GM18867 (cell line): ENCODE measurements at regions not wholly inside any gene's neighbourhood (a gene's known extent, or its start where the extent isn't known, plus 50 kb on each side); places are given as distances from the start of the nearest gene placed in this dataset.

Experiments used
- ATAC-seq: cut with Tn5 transposase; IDR thresholded peaks from one replicate; pipeline ENCODE4 v1.9.1; 2021; ENCODE audit warnings: mild to moderate bottlenecking, moderate library complexity; ENCODE audit not compliant: unreplicated experiment

DNA sequence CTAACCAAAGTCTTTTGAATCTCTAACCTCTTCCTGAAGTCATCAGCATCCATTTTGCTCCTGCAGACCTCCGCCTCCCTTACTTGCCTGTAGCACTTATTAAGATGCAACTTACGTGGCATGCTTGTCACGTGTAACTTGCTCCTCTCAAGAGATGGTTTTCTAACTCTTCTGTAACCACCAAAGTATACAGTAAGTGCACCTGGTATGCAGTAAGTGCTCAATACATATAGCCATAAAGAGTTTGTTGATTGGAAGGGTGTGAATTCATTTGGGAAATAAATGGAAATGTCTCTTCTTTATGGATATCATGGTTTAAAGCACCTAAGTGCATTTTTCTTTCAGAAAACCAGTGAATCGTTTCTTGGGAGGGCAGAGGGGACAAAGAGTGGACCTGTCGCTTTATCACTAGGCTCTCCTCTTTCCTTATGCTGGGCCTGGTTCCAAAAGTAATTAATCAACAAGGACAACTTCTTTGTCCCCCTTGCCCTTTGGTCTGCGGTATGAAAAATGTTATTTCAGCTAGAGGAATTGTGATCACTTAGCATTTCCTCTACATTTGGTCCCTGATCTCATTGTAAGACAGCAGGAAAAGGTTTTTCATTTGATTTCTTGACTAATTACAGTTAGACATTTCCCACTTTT, 370.0 kb upstream of the SPRED2 start:
- ATAC-seq = no peak

DNA sequence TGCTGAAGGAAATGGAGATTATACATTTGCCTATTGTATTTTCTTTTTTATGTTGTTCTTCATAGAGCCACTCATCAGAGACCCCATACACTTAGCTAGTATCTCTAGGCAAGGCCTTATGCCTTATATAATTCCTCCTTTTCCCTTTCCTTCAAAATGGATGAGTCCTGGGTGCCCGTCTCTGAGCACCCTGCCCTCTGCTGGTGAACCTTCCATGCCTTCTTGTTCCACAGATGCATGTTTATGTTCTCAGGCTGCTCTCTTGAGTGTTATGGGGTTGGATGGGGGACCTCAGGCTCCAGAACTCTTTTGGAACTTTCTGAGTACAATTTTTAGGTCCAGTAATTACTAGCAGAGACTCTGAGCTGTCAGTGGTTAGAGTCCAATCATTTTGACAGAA, 368.6 kb upstream of the SPRED2 start:
- ATAC-seq = no peak

DNA sequence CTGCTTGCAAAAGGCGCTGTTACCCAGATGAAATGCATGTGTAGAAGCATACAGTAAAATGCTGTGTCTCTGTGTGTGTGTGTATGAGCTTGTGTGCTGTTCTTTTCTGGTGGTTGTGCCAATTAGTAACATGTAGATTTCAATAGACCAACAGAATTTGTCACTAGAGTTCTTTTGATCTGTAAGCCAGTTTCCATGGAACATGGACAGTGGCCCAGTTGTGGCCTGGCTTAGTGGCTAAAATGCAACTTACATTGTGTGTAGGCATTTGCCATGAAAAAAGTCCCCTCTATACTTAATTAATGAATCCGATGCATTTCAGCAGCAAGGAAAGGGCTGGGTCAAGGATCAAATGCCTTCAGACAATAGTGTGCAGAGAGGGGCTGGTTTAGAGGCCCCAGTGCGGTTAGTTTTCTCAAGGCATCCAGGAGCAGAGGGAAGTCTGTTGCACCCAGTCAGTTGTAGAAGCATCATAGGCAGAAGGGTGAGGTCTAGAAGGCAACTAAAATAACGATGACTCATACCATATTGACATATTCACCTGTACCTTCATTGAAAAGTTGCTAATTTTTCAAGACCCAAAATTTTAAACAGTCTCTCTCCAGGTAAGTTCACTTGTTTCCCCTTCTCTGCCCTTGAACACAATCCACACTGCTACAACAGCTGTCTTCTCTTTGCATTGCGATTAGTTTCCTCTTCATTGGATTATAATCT, 366.9 kb upstream of the SPRED2 start:
- ATAC-seq = no peak

DNA sequence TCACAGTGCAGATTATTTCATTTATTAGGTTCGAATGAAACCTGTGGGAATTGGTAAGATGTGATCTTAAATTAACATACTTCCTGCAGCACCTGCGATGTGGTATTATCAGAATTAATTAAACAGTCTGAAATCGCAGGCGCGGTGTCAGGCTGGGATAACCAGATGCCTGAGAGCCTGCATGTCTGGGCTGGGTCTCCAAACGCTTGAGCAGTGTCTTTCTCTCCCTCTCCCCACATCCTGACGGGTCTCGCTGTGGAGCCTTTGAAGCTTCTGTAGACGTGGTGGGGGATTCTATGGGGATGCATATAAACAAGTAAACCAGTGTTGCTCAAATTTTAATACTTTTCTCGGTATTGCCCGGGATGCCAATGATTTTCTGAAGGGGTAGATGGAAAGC, 366.2 kb upstream of the SPRED2 start:
- no peak for ATAC-seq

DNA sequence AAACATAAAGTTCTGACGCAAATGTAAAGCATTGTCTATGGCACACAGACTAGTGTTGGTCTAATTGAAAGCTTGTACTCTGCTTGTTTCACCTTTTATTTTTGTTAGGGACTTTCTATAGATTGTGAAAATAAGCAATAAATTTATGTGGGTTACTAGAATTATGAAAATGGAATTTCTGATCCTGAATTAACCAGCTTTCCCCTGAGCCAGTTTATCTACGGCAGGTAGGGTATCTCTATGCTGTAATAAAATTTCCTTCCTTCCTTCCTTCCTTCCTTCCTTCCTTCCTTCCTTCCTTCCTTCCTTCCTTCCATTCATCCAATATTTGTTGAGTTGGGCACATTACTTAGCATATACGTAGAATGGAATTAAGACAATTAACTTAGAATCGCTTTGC, 362.6 kb upstream of the SPRED2 start:
- no peak for ATAC-seq

DNA sequence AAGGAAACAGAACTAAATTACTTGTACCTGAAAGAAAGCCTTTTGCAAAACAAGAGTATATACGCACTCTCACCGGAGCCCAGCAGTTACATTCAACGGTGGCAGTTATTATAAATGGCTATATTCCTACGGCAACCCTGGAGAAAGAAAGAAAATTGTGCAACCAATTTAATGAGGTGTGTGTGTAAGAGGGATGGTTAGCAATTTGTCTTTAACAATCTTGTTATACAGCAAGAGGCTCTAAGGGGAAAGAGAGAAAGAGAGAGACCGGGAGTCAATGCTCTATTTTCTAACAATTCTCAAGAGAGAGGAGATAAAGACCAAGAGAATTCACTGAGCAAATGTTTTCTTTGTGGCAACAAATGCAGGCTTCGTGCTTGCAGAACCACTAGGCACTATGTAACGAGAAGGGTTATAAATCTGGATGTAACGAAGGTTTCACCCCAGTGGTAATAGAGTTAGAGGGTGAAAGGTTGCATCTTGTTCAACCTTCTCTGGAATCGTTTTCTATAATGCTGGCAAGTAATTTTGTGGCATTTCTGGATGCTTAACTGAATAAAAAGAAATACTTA, 359.1 kb upstream of the SPRED2 start:
- no peak for ATAC-seq

DNA sequence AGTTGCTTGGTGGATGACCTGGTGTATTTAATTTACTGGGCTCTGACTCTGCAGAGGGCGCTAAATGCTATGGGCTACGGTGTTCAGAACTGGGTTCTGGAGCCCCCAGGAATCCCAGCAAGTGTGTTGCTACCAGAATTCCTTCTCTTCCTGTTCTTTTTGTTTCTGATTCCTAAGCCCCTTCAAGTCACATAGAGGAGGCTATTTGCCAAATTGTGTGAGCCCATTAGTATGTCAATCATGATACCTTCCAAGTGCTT, 358.2 kb upstream of the SPRED2 start:
- ATAC-seq = no peak

DNA sequence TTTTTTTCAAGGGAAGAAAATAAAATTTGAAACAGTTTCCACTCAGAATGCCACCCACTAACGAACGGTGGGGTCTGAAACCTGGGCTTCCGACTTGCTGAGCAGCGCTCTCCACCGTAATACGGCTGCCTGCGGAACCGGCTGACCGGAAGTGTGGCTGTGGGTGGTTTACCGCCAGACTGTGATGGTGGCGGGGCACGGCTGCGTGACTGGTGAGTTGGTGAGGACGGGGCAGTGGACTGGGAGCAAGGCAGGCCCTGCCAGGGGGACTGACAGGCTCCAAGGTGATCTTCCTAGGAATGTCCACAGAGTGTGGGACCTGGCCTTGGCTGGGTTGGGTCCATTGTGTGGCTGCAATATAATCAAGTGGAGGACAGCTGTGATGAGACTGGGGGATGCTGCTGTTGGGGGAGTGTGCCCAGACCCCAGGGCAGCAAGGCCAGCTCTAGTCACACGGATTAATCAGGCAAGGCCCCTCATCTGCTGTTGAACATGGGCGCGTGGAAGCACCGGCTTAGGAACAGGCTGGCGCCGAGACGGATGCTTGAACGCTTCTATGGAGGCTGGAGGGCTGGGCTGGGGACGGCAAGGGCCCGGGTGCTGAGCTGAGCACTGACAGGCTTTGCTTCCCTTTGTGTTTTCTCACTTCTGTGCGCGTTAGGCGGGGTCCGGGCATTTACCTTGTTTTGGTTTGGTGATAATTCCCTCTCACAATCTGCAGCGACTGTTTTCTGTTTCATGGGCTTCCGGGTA, 357.7 kb upstream of the SPRED2 start:
- no peak for ATAC-seq

DNA sequence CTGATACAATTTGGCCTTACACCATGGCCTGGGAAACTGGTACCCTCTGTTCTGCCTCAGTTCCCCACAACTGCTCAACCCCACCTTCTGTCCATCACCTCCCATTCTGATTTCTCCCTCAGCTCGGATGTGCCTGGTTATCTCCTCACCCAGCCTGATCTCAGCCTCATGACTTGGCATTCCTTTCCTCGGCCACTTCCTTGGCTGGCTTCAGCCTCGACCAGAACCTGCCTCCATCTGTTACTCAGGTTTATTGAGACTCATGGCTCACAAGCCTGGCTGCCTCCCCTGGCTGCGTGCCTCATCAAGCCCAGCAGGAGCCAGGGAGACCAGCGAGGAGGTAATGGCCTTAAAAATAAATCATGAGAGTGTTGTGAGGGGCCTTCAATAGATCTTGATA, 356.2 kb upstream of the SPRED2 start:
- no peak for ATAC-seq

DNA sequence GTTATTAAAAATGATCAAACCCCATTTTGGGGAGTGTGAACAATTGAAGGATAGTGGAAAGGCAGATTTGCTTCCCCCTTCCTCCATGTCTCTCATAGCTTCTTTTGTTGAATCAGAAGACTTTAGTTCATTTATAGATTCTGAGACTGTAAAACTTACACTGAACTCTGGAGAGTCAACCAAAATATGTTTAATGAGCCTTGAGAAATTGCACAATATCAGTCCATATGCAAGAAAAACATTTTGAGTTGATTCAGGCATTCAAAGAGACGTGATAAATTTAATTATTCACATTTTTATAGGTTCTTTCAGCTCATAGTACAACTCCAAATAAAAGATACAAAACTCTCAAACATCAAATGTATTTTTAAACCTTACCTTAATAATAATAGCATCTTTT, 354.4 kb upstream of the SPRED2 start:
- no peak for ATAC-seq

DNA sequence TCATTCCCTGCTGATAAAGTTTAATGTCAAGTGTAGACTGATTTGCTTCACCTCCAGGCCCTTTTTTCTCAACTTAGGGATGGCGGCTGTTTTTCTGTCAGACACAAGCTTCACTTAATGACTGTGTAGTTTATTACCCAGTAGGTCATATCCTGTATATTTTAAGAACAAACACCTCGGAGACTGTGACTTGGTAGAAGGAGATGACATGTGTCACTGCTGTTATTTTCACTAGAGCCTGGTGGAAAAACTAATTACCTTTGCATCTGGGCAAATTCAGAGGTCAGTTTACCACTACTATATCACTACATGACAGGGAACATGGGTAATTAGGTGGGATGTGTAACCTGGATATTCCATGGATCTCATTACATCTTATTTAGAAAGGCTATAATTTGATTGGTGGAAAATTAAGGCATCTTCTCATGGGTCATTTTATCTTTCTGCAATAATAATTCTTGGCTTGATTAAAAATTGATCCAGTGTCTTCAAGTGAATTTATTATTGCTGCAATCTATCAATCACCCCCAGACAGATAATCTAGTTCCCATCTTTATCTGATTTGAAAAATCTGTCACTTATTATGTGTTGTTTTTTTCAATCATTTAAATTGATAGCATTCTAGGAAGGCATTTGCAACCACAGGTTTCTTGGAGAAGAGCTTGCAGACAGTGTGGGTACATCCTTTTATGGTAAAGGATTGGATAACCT, 353.8 kb upstream of the SPRED2 start:
- no peak for ATAC-seq

DNA sequence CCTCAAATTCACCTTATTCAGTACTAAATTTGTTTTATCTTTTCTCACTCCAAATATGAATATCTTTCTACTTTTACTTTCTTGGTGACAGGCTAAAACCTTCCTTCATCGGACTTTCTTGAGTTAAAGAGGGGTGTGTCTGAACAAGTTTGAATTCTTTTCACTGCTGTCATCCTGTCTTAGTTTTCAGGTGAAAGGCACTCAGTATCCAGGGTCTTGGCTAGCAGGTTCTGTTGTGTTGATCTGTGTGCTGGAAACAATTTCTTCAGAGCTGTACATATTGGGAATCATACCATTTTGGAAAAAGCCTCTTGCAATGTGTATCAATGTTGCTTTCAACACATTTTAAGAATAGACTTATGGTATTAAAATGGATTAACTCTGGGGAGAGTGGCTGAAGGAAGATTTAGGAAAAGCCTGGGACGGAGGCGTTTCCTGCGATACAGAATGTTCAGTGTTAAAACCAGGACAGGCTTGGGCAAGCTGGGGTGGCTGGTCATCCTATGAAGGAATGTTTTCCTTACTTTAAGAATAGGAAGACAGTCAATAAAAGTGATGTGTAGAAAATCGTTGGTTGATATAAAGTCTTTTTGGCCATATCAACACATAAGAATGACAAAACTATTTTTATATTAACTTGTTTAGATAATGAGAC, 350.7 kb upstream of the SPRED2 start:
- ATAC-seq = no peak

DNA sequence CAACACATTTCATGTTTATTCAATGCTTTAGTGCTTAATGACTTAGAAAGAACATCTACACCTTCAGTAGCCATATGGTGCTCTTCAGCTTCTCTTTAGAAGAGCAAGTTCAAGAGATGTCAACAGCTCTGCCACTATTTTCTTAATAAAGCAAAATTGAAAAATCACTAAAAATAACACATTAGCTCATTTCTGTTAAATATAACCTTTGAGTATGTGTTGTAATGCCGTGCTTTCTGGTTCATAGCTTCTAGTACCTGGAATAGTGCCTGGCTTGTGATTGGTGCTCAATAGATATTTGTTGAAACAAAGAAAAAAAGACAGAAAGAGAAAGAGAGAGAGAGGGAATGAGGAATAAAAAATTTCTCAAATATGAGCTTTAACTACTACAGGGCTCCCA, 349.8 kb upstream of the SPRED2 start:
- ATAC-seq = no peak

DNA sequence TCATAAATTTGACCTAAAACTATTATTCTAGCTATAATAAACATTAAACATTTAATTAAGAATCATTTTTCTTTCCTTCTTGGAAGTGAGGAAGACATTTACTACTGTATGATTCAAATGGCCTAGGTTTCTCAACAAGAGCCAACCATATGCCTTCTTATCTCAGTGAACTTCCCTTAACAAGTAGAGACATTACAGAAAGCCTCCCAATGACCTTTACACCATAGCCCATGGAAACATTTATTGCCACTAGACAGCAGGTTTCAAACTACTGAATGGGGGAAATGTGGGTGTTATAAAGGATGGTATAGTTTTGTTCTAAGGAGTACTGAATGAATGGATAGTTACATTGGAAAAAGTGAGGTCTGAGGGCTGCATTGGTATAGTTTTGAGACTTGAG, 349.4 kb upstream of the SPRED2 start:
- ATAC-seq = no peak

DNA sequence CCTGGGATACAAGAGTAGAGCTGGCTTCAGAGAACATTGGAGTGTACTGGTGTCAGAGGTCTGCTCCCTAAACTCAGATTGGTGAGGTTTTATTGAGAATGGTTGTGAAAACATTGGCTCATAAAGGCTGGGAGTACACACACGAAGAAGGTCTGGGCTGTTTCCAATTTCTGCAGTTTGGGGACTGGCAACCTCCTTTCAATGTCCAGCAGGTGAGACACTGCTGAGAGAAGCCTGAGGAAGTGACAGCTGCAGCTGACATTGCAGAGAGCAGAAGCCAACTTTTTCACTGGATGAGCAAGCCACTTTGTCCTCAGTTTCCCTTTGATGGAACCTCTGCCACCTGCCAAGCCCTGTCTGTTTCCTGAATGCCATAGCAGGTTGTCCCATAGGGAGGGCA, 346.6 kb upstream of the SPRED2 start:
- ATAC-seq = no peak

DNA sequence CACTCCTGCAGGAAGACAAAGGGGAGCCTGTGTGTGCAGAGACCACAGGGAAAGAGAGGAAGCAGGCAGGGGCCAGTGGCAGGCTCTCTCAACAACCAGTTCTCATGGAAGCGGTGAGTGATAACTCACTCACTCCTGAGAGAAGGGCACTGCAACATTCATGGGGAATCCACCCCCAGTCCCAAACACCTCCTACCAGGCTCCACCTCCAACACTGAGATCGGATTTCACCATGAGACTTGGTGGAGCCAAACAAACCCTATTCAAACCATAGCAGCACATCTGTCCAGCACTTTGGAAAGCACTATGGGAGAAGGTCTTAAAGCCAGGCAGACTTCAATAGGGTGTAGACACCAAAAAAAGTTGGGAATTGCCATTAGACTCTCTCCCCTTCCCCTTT, 345.7 kb upstream of the SPRED2 start:
- no peak for ATAC-seq

DNA sequence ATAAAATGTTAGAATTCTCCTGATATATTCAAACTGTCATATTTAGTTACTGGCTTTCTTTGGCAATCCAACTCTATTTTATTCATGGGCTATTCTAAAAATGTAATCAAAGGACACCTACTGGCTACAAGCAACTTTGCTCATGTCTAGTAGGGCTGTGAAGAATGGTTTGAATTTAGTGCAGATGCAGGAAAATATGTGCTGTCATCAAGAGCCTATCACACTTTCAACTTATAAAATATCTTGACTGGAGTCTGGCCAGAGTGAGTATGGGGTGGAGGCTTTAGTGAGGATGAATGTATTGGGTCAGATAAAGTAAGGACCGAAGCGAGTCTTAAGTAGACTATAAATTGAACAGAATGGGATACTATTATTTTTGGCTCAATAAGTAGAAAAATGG, 343.4 kb upstream of the SPRED2 start:
- ATAC-seq = no peak

DNA sequence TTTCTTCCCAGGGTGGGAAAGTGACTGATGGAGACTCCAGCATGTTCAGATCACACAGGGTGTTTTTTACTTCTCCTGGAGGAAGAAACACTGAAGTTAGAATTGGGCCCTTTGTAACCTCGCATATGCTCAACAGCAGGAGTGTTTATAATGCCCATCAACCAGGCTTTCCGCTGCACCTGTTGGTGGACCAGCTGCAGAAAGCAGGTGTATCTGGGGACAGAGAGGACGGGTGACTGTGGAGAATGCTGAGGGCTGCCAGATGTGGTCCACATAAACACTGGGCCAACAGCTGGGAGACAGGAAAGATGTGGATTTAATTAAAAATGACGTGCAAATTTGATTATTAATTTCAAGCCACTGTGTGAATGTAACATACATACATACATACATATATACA, 335.5 kb upstream of the SPRED2 start:
- no peak for ATAC-seq

DNA sequence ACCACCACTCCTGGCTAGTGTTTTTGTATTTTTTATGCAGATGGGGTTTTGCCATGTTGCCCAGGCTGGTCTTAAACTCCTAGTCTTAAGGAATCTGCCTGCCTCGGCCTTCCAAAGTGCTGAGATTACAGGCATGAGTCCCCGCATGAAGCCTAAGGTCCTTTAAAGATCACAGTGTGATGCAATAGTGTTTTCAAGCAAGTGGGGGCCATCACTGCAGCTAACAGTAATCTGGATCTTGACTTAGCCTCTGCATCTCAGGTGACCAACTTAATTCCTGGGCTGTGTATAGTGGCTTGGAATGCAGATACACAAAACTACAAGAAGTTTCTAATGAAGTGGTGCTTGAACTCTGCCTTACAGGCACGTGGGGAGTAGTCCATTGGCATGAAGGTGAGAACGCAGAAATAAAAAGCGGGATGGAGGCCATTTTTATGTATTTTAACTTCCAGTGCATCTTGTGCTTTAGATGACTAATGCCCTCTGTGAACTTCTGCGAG, 334.4 kb upstream of the SPRED2 start:
- ATAC-seq = no peak

DNA sequence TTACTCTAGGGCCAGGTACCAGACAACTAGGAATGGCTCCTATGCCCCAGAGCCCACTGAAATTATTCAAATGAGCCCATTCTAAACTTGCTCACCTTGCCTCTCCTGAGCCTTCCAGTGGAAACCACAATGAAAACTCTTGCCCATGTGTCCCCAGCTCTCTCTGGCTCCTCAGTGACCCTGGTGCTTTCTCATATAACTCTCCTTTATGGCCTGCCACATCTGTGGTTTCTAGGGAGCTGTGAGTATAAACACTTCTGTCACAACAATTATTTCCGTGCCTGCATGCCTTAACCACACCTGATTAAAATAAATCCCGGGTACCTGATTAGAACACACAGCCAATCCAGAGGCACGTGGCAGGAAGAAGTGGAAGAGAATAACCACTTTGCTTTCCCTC, 333.0 kb upstream of the SPRED2 start:
- ATAC-seq = no peak

DNA sequence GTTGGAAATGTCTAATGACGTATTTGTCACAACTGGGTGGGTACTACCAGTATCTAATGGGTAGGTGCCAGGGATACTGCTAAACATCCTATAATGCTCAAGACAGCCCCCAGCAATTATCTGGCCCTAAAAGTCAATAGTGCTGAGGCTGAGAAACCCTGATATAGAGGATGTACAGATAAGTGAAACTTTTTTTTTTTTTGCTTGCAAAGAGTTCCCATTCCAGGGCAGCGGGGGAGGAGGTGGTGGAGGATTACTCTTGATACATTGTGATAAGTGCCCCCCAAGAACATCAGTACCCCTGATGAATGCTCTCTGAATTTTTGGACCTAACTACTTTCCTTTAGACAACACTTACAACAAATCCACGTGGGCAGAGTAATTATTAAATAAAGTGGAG, 329.7 kb upstream of the SPRED2 start:
- ATAC-seq = no peak
